Tibial artery (tissue), 4 donors: ENCODE measurements at regions not wholly inside any gene's neighbourhood (a gene's known extent, or its start where the extent isn't known, plus 50 kb on each side); places are given as distances from the start of the nearest gene placed in this dataset.

Experiments
- DNase-seq, 2 donors: peaks; one replicate each; pipeline ENCODE4 v3.0.0-alpha.2; 2019
- H3K27ac ChIP-seq, 2 donors: fragments of 200-600 bp; sonication (generic) in 1 of 2; 1 replicate in 1 of 2; 2 replicates in 1 of 2; pipeline ENCODE4 v1.5.1; 2018 to 2019; ENCODE audit warnings: mild to moderate bottlenecking in 1 of 2
- H3K27me3 ChIP-seq, 2 donors: fragments of 200-600 bp; sonication (generic) in 1 of 2; one replicate each; pipeline versions ENCODE4 v1.5.1 to v1.6.0; 2016 to 2019
- H3K36me3 ChIP-seq, 3 donors: fragments of 200-600 bp; sonication (generic) in 2 of 3; one replicate each; pipeline ENCODE4 v1.5.1; 2016 to 2019; ENCODE audit warnings: mild to moderate bottlenecking in 2 of 3
- H3K4me1 ChIP-seq, 4 donors: fragments of 200-600 bp; sonication (generic) in 2 of 4; 1 replicate in 3 of 4; 2 replicates in 1 of 4; pipeline ENCODE4 v1.5.1; 2016 to 2019
- H3K4me3 ChIP-seq, 2 donors: fragments of 200-600 bp; sonication (generic) in 1 of 2; 1 replicate in 1 of 2; 2 replicates in 1 of 2; pipeline ENCODE4 v1.5.1; 2018 to 2019; ENCODE audit warnings: mild to moderate bottlenecking in 2 of 2
- H3K9me3 ChIP-seq, 3 donors: fragments of 200-600 bp; sonication (generic) in 1 of 3; one replicate each; pipeline ENCODE4 v1.5.1; 2016 to 2019
- CTCF ChIP-seq, 2 experiments: fragments of 200-600 bp in 1 of 2; fragments of 450-650 bp in 1 of 2; IDR thresholded peaks; one replicate each; pipeline ENCODE4 v1.5.1; 2017 to 2019; ENCODE audit warnings: antibody characterized with exemption in 2 of 2, mild to moderate bottlenecking in 1 of 2, moderate library complexity in 1 of 2
- intact Hi-C: fragments of 100-400 bp; cut with DNase I; formaldehyde crosslinking; loops from one replicate; pipeline ENCODE4 v1.15.0; 2023; ENCODE audit warnings: low total_unique reads

- intact Hi-C loops = no loop called here
- H3K9me3 ChIP-seq = no peaks in the 10 kb centered on the region
- no peak for TF ChIP-seq CTCF (IDR thresholded peaks at IDR 0.05)
- H3K4me1 ChIP-seq = no peaks in the 10 kb centered on the region
- H3K27ac ChIP-seq = no peak overlapping the region
- H3K4me3 ChIP-seq = no peak overlapping the region
- DNase-seq = no peak
- no peaks in the 10 kb centered on the region for H3K27me3 ChIP-seq
- H3K36me3 ChIP-seq = no peaks in the 10 kb centered on the region
Observed at GRCh38 chr12:84492351-84492883, 420.2 kb downstream of the SLC6A15 start.

DNA sequence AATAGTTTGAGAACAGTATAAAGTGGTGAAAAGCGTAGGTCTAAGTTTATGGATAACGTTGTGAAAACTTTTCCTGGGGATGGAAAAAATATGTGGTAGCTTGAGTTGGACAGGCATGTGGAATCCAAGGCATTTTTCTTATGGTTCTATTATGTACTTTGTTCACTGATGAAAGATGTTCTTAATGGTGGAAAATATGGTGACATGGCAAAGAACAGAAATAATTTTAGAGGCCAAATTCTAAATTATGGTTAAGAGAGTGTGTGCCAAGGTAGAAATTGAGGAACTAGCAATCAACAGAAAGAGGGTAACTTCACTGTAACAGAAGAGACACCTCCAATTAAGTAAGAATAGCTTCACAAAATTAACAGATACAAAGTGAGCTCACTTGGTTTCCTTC is 427.8 kb downstream of the SLC6A15 start:
- Histone ChIP-seq H3K4me1 (no peaks in the 10 kb centered on the region), H3K27ac (no peak overlapping the region), H3K27me3 (no peaks in the 10 kb centered on the region), H3K4me3 (no peak overlapping the region), H3K36me3 (no peaks in the 10 kb centered on the region), H3K9me3 (no peaks in the 10 kb centered on the region)
- intact Hi-C loops = no loop called here
- DNase-seq = no peak
- TF ChIP-seq CTCF (IDR thresholded peaks at IDR 0.05) = no peak

GRCh38 chr12:84480803-84481202 is 431.8 kb downstream of the SLC6A15 start:
- intact Hi-C loops = no loop called here
- Histone ChIP-seq H3K27ac (no peak overlapping the region), H3K4me1 (no peaks in the 10 kb centered on the region), H3K4me3 (no peak overlapping the region), H3K9me3 (no peaks in the 10 kb centered on the region), H3K36me3 (no peaks in the 10 kb centered on the region), H3K27me3 (no peaks in the 10 kb centered on the region)
- no peak for DNase-seq
- TF ChIP-seq CTCF (IDR thresholded peaks at IDR 0.05) = no peak

GRCh38 chr12:84470361-84470760 is 442.2 kb downstream of the SLC6A15 start:
- intact Hi-C loops = no loop called here
- DNase-seq = no peak
- no peak for TF ChIP-seq CTCF (IDR thresholded peaks at IDR 0.05)
- Histone ChIP-seq H3K27me3 (no peaks in the 10 kb centered on the region), H3K27ac (no peak overlapping the region), H3K4me1 (no peaks in the 10 kb centered on the region), H3K4me3 (no peak overlapping the region), H3K9me3 (no peaks in the 10 kb centered on the region), H3K36me3 (no peaks in the 10 kb centered on the region)

- no peak for DNase-seq
- Histone ChIP-seq H3K27me3 (no peaks in the 10 kb centered on the region), H3K4me3 (no peak overlapping the region), H3K4me1 (no peaks in the 10 kb centered on the region), H3K27ac (no peak overlapping the region), H3K9me3 (no peaks in the 10 kb centered on the region), H3K36me3 (no peaks in the 10 kb centered on the region)
- TF ChIP-seq CTCF (IDR thresholded peaks at IDR 0.05) = no peak
- intact Hi-C loops = no loop called here
Observed at GRCh38 chr12:84464616-84465015, 448.0 kb downstream of the SLC6A15 start.
